ENCODE measurements at regions not wholly inside any gene's neighbourhood (a gene's known extent, or its start where the extent isn't known, plus 50 kb on each side); places are given as distances from the start of the nearest gene placed in this dataset.

GRCh38 chr3:73719861-73720260, 95.1 kb upstream of the PDZRN3 start:
- TF ChIP-seq CTCF (conservative IDR thresholded peaks at IDR 0.05) = no peak
- no peak for TF ChIP-seq EZH2 (IDR thresholded peaks at IDR 0.05; ENCODE audit: low read depth)

Measured in PC-9 (cell line).